ENCODE measurements at regions not wholly inside any gene's neighbourhood (a gene's known extent, or its start where the extent isn't known, plus 50 kb on each side); places are given as distances from the start of the nearest gene placed in this dataset.
"Not testable (repeated sequence)": the region's sequence is repeated elsewhere in the genome, so short reads cannot be mapped to it uniquely, and the experiment has no call there.

DNA sequence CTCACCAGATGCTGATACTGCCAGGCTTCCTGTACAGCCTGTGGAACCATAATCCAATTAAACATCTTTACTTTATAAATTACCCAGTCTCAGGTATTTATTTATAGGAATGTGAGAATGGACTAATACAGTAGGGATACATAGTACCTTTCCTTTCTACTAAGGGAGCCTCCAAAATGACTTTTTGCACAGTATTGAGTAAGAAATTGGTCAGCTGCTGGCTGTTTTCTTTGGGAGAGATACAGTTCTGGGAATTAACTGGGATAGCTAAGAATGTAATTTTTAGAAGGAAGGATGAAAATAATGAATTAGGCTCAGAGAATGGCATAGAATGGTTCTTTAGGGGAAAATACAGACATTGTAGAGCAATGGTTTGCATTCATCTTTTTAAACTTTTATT lies 426.0 kb upstream of the DDI1 start:
- in situ Hi-C loops (cut with MboI; ENCODE audit: low sequenced_read_pairs, unreplicated experiment), result no loop called here
- TF ChIP-seq, protein P1, sequence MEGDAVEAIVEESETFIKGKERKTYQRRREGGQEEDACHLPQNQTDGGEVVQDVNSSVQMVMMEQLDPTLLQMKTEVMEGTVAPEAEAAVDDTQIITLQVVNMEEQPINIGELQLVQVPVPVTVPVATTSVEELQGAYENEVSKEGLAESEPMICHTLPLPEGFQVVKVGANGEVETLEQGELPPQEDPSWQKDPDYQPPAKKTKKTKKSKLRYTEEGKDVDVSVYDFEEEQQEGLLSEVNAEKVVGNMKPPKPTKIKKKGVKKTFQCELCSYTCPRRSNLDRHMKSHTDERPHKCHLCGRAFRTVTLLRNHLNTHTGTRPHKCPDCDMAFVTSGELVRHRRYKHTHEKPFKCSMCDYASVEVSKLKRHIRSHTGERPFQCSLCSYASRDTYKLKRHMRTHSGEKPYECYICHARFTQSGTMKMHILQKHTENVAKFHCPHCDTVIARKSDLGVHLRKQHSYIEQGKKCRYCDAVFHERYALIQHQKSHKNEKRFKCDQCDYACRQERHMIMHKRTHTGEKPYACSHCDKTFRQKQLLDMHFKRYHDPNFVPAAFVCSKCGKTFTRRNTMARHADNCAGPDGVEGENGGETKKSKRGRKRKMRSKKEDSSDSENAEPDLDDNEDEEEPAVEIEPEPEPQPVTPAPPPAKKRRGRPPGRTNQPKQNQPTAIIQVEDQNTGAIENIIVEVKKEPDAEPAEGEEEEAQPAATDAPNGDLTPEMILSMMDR (IDR thresholded peaks at IDR 0.05; ENCODE audit: borderline replicate concordance, control extremely low read depth, extremely low read depth, insufficient read depth, missing control alignments), result no peak
- no peak for DNase-seq (ENCODE audit: low spot score)

DNA sequence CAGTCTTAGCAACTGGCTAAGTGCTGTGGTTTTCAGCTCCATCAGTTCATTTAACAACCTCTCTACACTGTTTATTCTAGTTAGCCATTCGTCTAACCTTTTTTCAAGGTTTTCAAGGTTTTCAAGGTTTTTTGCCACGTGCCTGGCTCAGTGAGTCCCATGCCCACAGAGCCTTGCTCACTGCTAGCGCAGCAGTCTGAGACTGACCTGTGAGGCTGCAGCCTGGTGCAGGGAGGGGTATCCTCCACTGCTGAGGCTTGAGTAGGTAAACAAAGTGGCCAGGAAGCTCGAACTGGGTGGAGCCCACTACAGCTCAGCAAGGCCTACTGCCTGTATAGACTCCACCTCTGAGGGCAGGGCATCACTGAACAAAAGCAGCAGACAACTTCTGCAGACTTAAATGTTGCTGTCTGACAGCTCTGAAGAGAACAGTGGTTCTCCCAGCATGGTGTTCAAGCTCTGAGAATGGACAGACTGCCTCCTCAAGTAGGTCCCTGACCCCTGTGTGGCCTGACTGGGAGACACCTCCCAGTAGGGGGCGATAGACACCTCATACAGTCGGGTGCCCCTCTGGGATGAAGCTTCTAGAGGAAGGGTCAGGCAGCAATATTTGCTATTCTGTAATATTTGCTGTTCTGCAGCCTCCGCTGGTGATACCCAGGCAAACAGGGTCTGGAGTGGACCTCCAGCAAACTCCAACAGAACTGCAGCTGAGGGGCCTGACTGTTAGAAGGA lies 424.7 kb upstream of the DDI1 start:
- in situ Hi-C loops (cut with MboI; ENCODE audit: low sequenced_read_pairs, unreplicated experiment); DNase-seq (ENCODE audit: low spot score): not testable (repeated sequence)

GRCh38 chr11:103612451-103612850 lies 424.0 kb upstream of the DDI1 start:
- in situ Hi-C loops (cut with MboI; ENCODE audit: low sequenced_read_pairs, unreplicated experiment); DNase-seq (ENCODE audit: low spot score): not testable (repeated sequence)

- DNase-seq (ENCODE audit: low spot score); in situ Hi-C loops (cut with MboI; ENCODE audit: low sequenced_read_pairs, unreplicated experiment): not testable (repeated sequence)
Measured at GRCh38 chr11:103616586-103616985, 419.9 kb upstream of the DDI1 start.

- in situ Hi-C loops (cut with MboI; ENCODE audit: low sequenced_read_pairs, unreplicated experiment), result no loop called here
- DNase-seq (ENCODE audit: low spot score), result no peak
Measured at GRCh38 chr11:103618528-103618927, 417.9 kb upstream of the DDI1 start.

GRCh38 chr11:103619480-103619879 lies 417.0 kb upstream of the DDI1 start:
- TF ChIP-seq, protein P1 (IDR thresholded peaks at IDR 0.05; ENCODE audit: borderline replicate concordance, control extremely low read depth, extremely low read depth, insufficient read depth, missing control alignments), result no peak
- no peak for DNase-seq (ENCODE audit: low spot score)
- in situ Hi-C loops (cut with MboI; ENCODE audit: low sequenced_read_pairs, unreplicated experiment), result no loop called here

More at GRCh38 chr11:103618528-103618927, 417.9 kb upstream of the DDI1 start:
- TF ChIP-seq, protein P1 (IDR thresholded peaks at IDR 0.05; ENCODE audit: borderline replicate concordance, control extremely low read depth, extremely low read depth, insufficient read depth, missing control alignments), result no peak

- no peak for DNase-seq (ENCODE audit: low spot score)
- TF ChIP-seq, protein P1 (IDR thresholded peaks at IDR 0.05; ENCODE audit: borderline replicate concordance, control extremely low read depth, extremely low read depth, insufficient read depth, missing control alignments), result no peak
- in situ Hi-C loops (cut with MboI; ENCODE audit: low sequenced_read_pairs, unreplicated experiment), result no loop called here
Measured at GRCh38 chr11:103619938-103620337, 416.5 kb upstream of the DDI1 start.

DNA sequence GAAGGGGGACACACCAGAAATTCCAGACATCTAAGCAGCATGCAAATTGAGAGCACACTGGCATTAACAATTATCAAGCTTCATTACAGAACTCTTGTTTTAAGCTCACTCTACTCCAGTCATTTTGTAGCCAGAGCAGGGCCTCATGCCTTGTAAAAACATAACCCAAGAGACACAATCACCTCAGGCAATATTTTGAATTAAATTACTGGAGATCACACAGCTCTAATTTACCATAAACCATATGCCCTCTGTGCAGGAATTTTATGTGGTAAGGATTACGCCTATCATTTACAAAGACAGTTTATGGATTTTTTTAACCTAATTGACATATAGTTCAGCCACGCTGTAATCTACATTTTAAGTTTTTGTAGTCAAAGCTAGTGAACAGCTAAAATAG lies 414.1 kb upstream of the DDI1 start:
- DNase-seq (ENCODE audit: low spot score), result no peak
- in situ Hi-C loops (cut with MboI; ENCODE audit: low sequenced_read_pairs, unreplicated experiment), result no loop called here
- TF ChIP-seq, protein P1 (IDR thresholded peaks at IDR 0.05; ENCODE audit: borderline replicate concordance, control extremely low read depth, extremely low read depth, insufficient read depth, missing control alignments), result no peak
